IMR-90 (cell line): ENCODE measurements at regions not wholly inside any gene's neighbourhood (a gene's known extent, or its start where the extent isn't known, plus 50 kb on each side); places are given as distances from the start of the nearest gene placed in this dataset.

Experiments
- ATAC-seq: fragments of 200-7000 bp; cut with Tn5 transposase; 2 replicates; pipeline ENCODE4 v1.9.1; 2020; ENCODE audit warnings: low read depth, mild to moderate bottlenecking, moderate library complexity
- BruUV-seq: library from RNA; stranded (reverse); fragments of 400-500 nt; replicated peaks from 2 replicates; lab custom pipeline; 2021; lab: Mats Ljungman, UMichigan
- CTCF ChIA-PET: fragments of 300-600 bp; formaldehyde crosslinking; extraction: SDS; loops from one replicate; lab custom pipeline; 2021; ENCODE audit warnings: antibody characterized with exemption; lab: Yijun Ruan, JAX
- POLR2A ChIA-PET: fragments of 300-600 bp; sonication (Branson Sonifier 250); formaldehyde crosslinking; loops from one replicate; lab custom pipeline; 2022; ENCODE audit warnings: antibody characterized with exemption; ENCODE audit not compliant: unreplicated experiment; lab: Charles Lee
- DNase-seq: peaks from one replicate; pipeline ENCODE4 v3.0.0; 2013
- H2AFZ ChIP-seq: replicated peaks from 2 replicates; pipeline ENCODE3; 2013; ENCODE audit warnings: low read length, mild to moderate bottlenecking; ENCODE audit not compliant: poor library complexity
- H2AK5ac ChIP-seq: 2 replicates; pipeline ENCODE4 v1.6.1; 2013; ENCODE audit warnings: low read depth, low read length, inconsistent platforms
- H2AK9ac ChIP-seq: replicated peaks from 2 replicates; pipeline ENCODE3; 2013; ENCODE audit warnings: mild to moderate bottlenecking, low read depth, low read length, moderate library complexity; ENCODE audit not compliant: poor library complexity
- H2BK120ac ChIP-seq: 2 replicates; pipeline ENCODE4 v1.6.1; 2013; ENCODE audit warnings: low read depth, low read length, inconsistent platforms
- H2BK15ac ChIP-seq: 3 replicates; pipeline ENCODE4 v1.6.1; 2013; ENCODE audit warnings: low read depth, low read length, inconsistent platforms
- H2BK20ac ChIP-seq: 2 replicates; pipeline ENCODE4 v1.6.1; 2013; ENCODE audit warnings: low read depth, mild to moderate bottlenecking, inconsistent platforms, low read length, moderate library complexity
- H2BK5ac ChIP-seq: 2 replicates; pipeline ENCODE4 v1.6.1; 2013; ENCODE audit warnings: mild to moderate bottlenecking, low read depth, low read length, inconsistent platforms; ENCODE audit not compliant: poor library complexity, severe bottlenecking
- H3K14ac ChIP-seq: replicated peaks from 2 replicates; pipeline ENCODE4 v1.6.1; 2013; ENCODE audit warnings: low read depth, low read length, inconsistent platforms
- H3K18ac ChIP-seq: 2 replicates; pipeline ENCODE4 v1.6.1; 2013; ENCODE audit warnings: low read depth, low read length, control low read depth
- H3K23ac ChIP-seq: 2 replicates; pipeline ENCODE4 v1.6.1; 2013; ENCODE audit warnings: low read depth, low read length, inconsistent platforms
- H3K27ac ChIP-seq: 2 replicates; pipeline ENCODE4 v1.5.1; 2013; ENCODE audit warnings: mild to moderate bottlenecking, control low read depth, low read length; ENCODE audit not compliant: insufficient read depth
- H3K27me3 ChIP-seq: 2 replicates; pipeline ENCODE4 v1.6.1; 2013; ENCODE audit warnings: low read length; ENCODE audit not compliant: control insufficient read depth, insufficient read depth
- H3K36me3 ChIP-seq: 2 replicates; pipeline ENCODE4 v1.6.1; 2013; ENCODE audit warnings: low read length, mixed read lengths; ENCODE audit not compliant: control insufficient read depth, insufficient read depth
- H3K4ac ChIP-seq: 2 replicates; pipeline ENCODE4 v1.6.1; 2013; ENCODE audit warnings: low read depth, low read length, inconsistent platforms
- H3K4me1 ChIP-seq: 2 replicates; pipeline ENCODE4 v1.6.1; 2013; ENCODE audit warnings: low read length, mixed read lengths; ENCODE audit not compliant: control insufficient read depth, insufficient read depth
- H3K4me2 ChIP-seq: 2 replicates; pipeline ENCODE4 v1.6.1; 2013; ENCODE audit warnings: low read depth, mild to moderate bottlenecking, control low read depth, low read length, moderate library complexity
- H3K4me3 ChIP-seq: 2 replicates; pipeline ENCODE4 v1.5.1; 2013; ENCODE audit warnings: low read depth, mild to moderate bottlenecking, control low read depth, low read length, moderate library complexity; ENCODE audit not compliant: insufficient read depth
- H3K56ac ChIP-seq: 2 replicates; pipeline ENCODE4 v1.6.1; 2013; ENCODE audit warnings: low read length, inconsistent platforms; ENCODE audit not compliant: insufficient read depth; ENCODE audit errors: extremely low read depth
- H3K79me1 ChIP-seq, 2 experiments: 2 replicates each; pipeline ENCODE4 v1.6.1; 2013; ENCODE audit warnings: low read length in 2 of 2, inconsistent platforms in 1 of 2, low read depth in 1 of 2
- H3K9ac ChIP-seq: 2 replicates; pipeline ENCODE4 v1.6.1; 2013; ENCODE audit warnings: low read depth, low read length, control low read depth
- H3K9me1 ChIP-seq: 2 replicates; pipeline ENCODE4 v1.6.1; 2013; ENCODE audit warnings: low read length, inconsistent platforms; ENCODE audit not compliant: insufficient read depth
- H3K9me3 ChIP-seq: 2 replicates; pipeline ENCODE4 v1.6.1; 2013; ENCODE audit warnings: low read length; ENCODE audit not compliant: control insufficient read depth, insufficient read depth
- H4K20me1 ChIP-seq: 2 replicates; pipeline ENCODE4 v1.6.1; 2013; ENCODE audit warnings: low read length, inconsistent platforms; ENCODE audit not compliant: insufficient read depth
- H4K5ac ChIP-seq: 2 replicates; pipeline ENCODE4 v1.6.1; 2013; ENCODE audit warnings: mild to moderate bottlenecking, low read depth, low read length, control low read depth
- H4K8ac ChIP-seq, 2 experiments: 2 replicates each; pipeline ENCODE4 v1.6.1; 2013; ENCODE audit warnings: low read depth in 2 of 2, low read length in 2 of 2, control low read depth in 1 of 2, inconsistent platforms in 1 of 2
- H4K91ac ChIP-seq: 2 replicates; pipeline ENCODE4 v1.6.1; 2013; ENCODE audit warnings: low read depth, low read length, inconsistent platforms; ENCODE audit not compliant: insufficient read depth
- BHLHE40 ChIP-seq: fragments of 150-350 bp; IDR thresholded peaks from 2 replicates; pipeline ENCODE4 v1.6.1; 2016; ENCODE audit warnings: mild to moderate bottlenecking, low read depth, low read length
- CHD1 ChIP-seq: IDR thresholded peaks from 2 replicates; pipeline ENCODE4 v1.6.1; 2012; ENCODE audit warnings: low read depth, low read length, improper control_type of control experiment
- FOS ChIP-seq: fragments of 150-350 bp; IDR thresholded peaks from 2 replicates; pipeline ENCODE4 v1.6.1; 2016; ENCODE audit warnings: low read depth, low read length
- MAFK ChIP-seq: IDR thresholded peaks from 2 replicates; pipeline ENCODE4 v1.6.1; 2012; ENCODE audit warnings: low read depth, low read length, improper control_type of control experiment
- MAZ ChIP-seq: IDR thresholded peaks from 2 replicates; pipeline ENCODE4 v1.6.1; 2012; ENCODE audit warnings: low read depth, mild to moderate bottlenecking, low read length, improper control_type of control experiment, moderate library complexity, borderline replicate concordance
- NFE2L2 ChIP-seq: fragments of 150-350 bp; IDR thresholded peaks from 2 replicates; pipeline ENCODE4 v1.6.1; 2016; ENCODE audit warnings: low read depth, mild to moderate bottlenecking, low read length
- RAD21 ChIP-seq: IDR thresholded peaks from 2 replicates; pipeline ENCODE4 v1.6.1; 2012; ENCODE audit warnings: low read length, improper control_type of control experiment
- RCOR1 ChIP-seq: IDR thresholded peaks from 2 replicates; pipeline ENCODE4 v1.6.1; 2012; ENCODE audit warnings: mild to moderate bottlenecking, low read length, improper control_type of control experiment; ENCODE audit not compliant: insufficient replicate concordance
- RFX5 ChIP-seq: IDR thresholded peaks from 2 replicates; pipeline ENCODE4 v1.8.0; 2012; ENCODE audit warnings: low read depth, mild to moderate bottlenecking, low read length, moderate library complexity
- WGBS, 2 experiments: methylation state at CpG; one replicate each; pipeline versions ENCODE4 v1.1.5 to v1.1.7; 2013; ENCODE audit warnings: missing lambda C conversion rate in 2 of 2; ENCODE audit not compliant: insufficient read length in 1 of 2; ENCODE audit errors: extremely low coverage in 2 of 2; 5-methylcytosine and 5-hydroxymethylcytosine counted together
- dilution Hi-C: fragments of 300-500 bp; cut with HindIII; formaldehyde crosslinking; loops from one replicate; pipeline ENCODE4 v1.14.3; 2018; ENCODE audit warnings: low sequenced_read_pairs; ENCODE audit not compliant: unreplicated experiment
- in situ Hi-C: fragments of 300-500 bp; cut with MboI; formaldehyde crosslinking; loops from 3 replicates; pipeline ENCODE4 v1.14.3; 2019; ENCODE audit warnings: low sequenced_read_pairs, inconsistent platforms, mixed read lengths
- intact Hi-C: fragments of 100-400 bp; cut with micrococcal nuclease; formaldehyde crosslinking; loops from 2 replicates; pipeline ENCODE4 v1.10.0; 2022

DNA sequence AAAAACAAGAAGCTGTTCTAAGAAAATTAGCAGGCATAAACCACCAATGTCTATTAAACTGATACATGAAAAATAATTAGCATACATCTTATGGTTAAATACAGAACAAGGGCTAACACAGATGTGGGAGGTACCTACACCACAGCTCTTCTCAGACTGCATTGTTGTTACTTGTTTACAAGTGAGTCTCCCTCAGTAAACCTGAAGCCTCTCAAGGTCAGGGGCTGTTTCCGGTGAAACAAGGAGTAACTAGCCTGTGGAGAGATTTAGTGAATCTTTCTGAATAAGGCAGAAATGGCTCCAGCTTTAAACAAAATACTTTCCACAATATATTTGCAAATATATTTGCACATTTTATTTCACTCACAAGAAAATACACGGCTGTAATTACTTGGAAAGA is 244.0 kb downstream of the FIGN start:
- Histone ChIP-seq H3K9me3 (no peaks in the 10 kb centered on the region), H2BK15ac (no peak overlapping the region), H4K91ac (no peak overlapping the region), H4K8ac (no peak overlapping the region), H3K4me1 (no peaks in the 10 kb centered on the region), H2AFZ (no peak overlapping the region), H3K4ac (no peak overlapping the region), H3K14ac (no peak overlapping the region), H3K4me2 (no peak overlapping the region), H3K23ac (no peak overlapping the region), H3K36me3 (no peaks in the 10 kb centered on the region), H3K18ac (no peak overlapping the region), H2AK5ac (no peak overlapping the region), H2AK9ac (no peak overlapping the region), H2BK20ac (no peak overlapping the region), H3K27ac (no peak overlapping the region), H2BK120ac (no peak overlapping the region), H2BK5ac (no peak overlapping the region), H4K20me1 (no peaks in the 10 kb centered on the region), H3K9me1 (no peaks in the 10 kb centered on the region), H4K5ac (no peak overlapping the region), H3K4me3 (no peak overlapping the region), H3K56ac (no peak overlapping the region), H3K79me1 (no peaks in the 10 kb centered on the region), H3K27me3 (no peaks in the 10 kb centered on the region), H3K9ac (no peak overlapping the region)
- intact Hi-C loops, result no loop called here
- WGBS, 2 experiments, result no CpG with 5 or more reads among the region's 2 CpGs
- ChIA-PET CTCF (no interaction called here), POLR2A (no interaction called here)
- BruUV-seq, result no TSS peak
- no peak for ATAC-seq
- in situ Hi-C loops, result no loop called here
- DNase-seq, result no peak
- TF ChIP-seq BHLHE40, result no peak
- no peak for TF ChIP-seq CHD1
- TF ChIP-seq RCOR1, result no peak
- TF ChIP-seq RAD21, result no peak
- TF ChIP-seq MAZ, result no peak
- TF ChIP-seq MAFK, result no peak
- TF ChIP-seq NFE2L2, result no peak
- TF ChIP-seq RFX5, result no peak
- TF ChIP-seq FOS, result no peak
- dilution Hi-C loops, result no loop called here
